K562 (cell line): ENCODE measurements at regions not wholly inside any gene's neighbourhood (a gene's known extent, or its start where the extent isn't known, plus 50 kb on each side); places are given as distances from the start of the nearest gene placed in this dataset.

Source experiments
- ATAC-seq: fragments of 200-7000 bp; cut with Tn5 transposase; 3 replicates; pipeline ENCODE4 v1.9.1; 2020; ENCODE audit warnings: moderate library complexity
- BruUV-seq: library from RNA; stranded (reverse); fragments of 400-500 nt; replicated peaks from 2 replicates; lab custom pipeline; 2021; lab: Mats Ljungman, UMichigan
- CTCF ChIA-PET: fragments of 300-600 bp; formaldehyde crosslinking; extraction: SDS; loops from one replicate; lab custom pipeline; 2021; ENCODE audit warnings: low intra/inter-chr PET ratio; lab: Yijun Ruan, JAX
- POLR2A ChIA-PET: fragments of 300-600, 350-650 bp; sonication (Branson Sonifier 250); formaldehyde crosslinking; extraction: SDS; loops from one replicate; lab custom pipeline; 2021; ENCODE audit warnings: antibody characterized with exemption, inconsistent platforms; lab: Yijun Ruan, JAX
- DNase-seq, 4 experiments: peaks; one replicate each; pipeline versions ENCODE4 v3.0.0 to v3.0.0-alpha.2; 2011 to 2018; ENCODE audit warnings: low spot score in 3 of 4, mixed read lengths in 3 of 4; ENCODE audit errors: extremely low read depth in 1 of 4
- FAIRE-seq: peaks from 2 replicates; lab custom pipeline; 2011; peaks lifted over from hg19 to GRCh38; lab: Jason Lieb, UNC
- H2AFZ ChIP-seq: 2 replicates; pipeline ENCODE4 v1.6.0; 2011; ENCODE audit warnings: low read depth, low read length, control low read depth, inconsistent platforms
- H3K27ac ChIP-seq: fragments of 200-600 bp; 3 replicates; pipeline ENCODE4 v1.8.0; 2011; ENCODE audit warnings: low read depth, mild to moderate bottlenecking, control low read depth, inconsistent platforms, low read length, moderate library complexity, mixed read lengths; ENCODE audit errors: extremely low read depth
- H3K27me3 ChIP-seq, 2 experiments: fragments of 300-600 bp in 1 of 2; 2 replicates in 1 of 2; 3 replicates in 1 of 2; pipeline versions ENCODE4 v1.6.0 to v1.8.0; 2011; ENCODE audit warnings: inconsistent platforms in 2 of 2, low read length in 2 of 2, mild to moderate bottlenecking in 1 of 2, mixed read lengths in 1 of 2, moderate library complexity in 1 of 2; ENCODE audit not compliant: control insufficient read depth in 2 of 2, insufficient read depth in 2 of 2
- H3K36me3 ChIP-seq: fragments of 300-600 bp; 3 replicates; pipeline ENCODE4 v1.8.0; 2011; ENCODE audit warnings: mild to moderate bottlenecking, low read length, inconsistent platforms; ENCODE audit not compliant: control insufficient read depth, insufficient read depth
- H3K4me1 ChIP-seq, 2 experiments: fragments of 200-600 bp in 1 of 2; replicated peaks in 1 of 2; 2 replicates in 1 of 2; 3 replicates in 1 of 2; pipeline versions ENCODE4 v1.5.1 to v1.8.0; 2011; ENCODE audit warnings: inconsistent platforms in 2 of 2, low read length in 2 of 2, mild to moderate bottlenecking in 1 of 2, mixed read lengths in 1 of 2, moderate library complexity in 1 of 2; ENCODE audit not compliant: control insufficient read depth in 2 of 2, insufficient read depth in 2 of 2
- H3K4me2 ChIP-seq: 2 replicates; pipeline ENCODE4 v1.6.1; 2011; ENCODE audit warnings: low read length, control low read depth, inconsistent platforms, mixed read lengths; ENCODE audit not compliant: insufficient read depth
- H3K4me3 ChIP-seq: fragments of 200-600 bp; sonication (generic), shearing (Covaris generic); 2 replicates; pipeline ENCODE4 v1.5.1; 2016; ENCODE audit warnings: control low read depth, inconsistent platforms
- H3K79me2 ChIP-seq: fragments of 200-600 bp; 3 replicates; pipeline ENCODE4 v1.8.0; 2011; ENCODE audit warnings: low read length, inconsistent platforms; ENCODE audit not compliant: control insufficient read depth, insufficient read depth
- H3K9ac ChIP-seq, 2 experiments: 2 replicates each; pipeline versions ENCODE4 v1.6.0 to v1.6.1; 2011; ENCODE audit warnings: low read depth in 2 of 2, low read length in 2 of 2, control low read depth in 1 of 2, inconsistent platforms in 1 of 2, mild to moderate bottlenecking in 1 of 2, mixed read lengths in 1 of 2; ENCODE audit not compliant: insufficient read depth in 1 of 2
- H3K9me1 ChIP-seq: one replicate; pipeline ENCODE4 v1.6.0; 2011; ENCODE audit warnings: inconsistent platforms, mild to moderate bottlenecking, low read length, moderate library complexity; ENCODE audit not compliant: control insufficient read depth, insufficient read depth
- H3K9me3 ChIP-seq: replicated peaks from 2 replicates; pipeline ENCODE4 v1.5.1; 2011; ENCODE audit warnings: low read depth, low read length, inconsistent platforms; ENCODE audit not compliant: control insufficient read depth, insufficient read depth
- H4K20me1 ChIP-seq: replicated peaks from 2 replicates; pipeline ENCODE4 v1.6.1; 2011; ENCODE audit warnings: low read length, inconsistent platforms, mixed read lengths; ENCODE audit not compliant: control insufficient read depth, insufficient read depth
- BRCA1 ChIP-seq, 2 experiments: fragments of 450-650 bp in 1 of 2; sonication (generic) in 1 of 2; formaldehyde crosslinking in 1 of 2; IDR thresholded peaks; 2 replicates each; pipeline versions ENCODE4 v1.5.0 to v1.6.1; 2017 to 2020; ENCODE audit warnings: mild to moderate bottlenecking in 1 of 2, missing genetic modification reagents in 1 of 2
- FOXJ3 ChIP-seq: sonication (generic); formaldehyde crosslinking; IDR thresholded peaks from 2 replicates; pipeline ENCODE4 v1.4.0; 2020; ENCODE audit warnings: mild to moderate bottlenecking, missing genetic modification reagents
- HDAC1 ChIP-seq, 2 experiments: fragments of 450-650 bp; IDR thresholded peaks; 2 replicates each; pipeline ENCODE4 v1.6.1; 2016 to 2017; ENCODE audit warnings: inconsistent platforms in 1 of 2, mild to moderate bottlenecking in 1 of 2, moderate library complexity in 1 of 2
- KDM4B ChIP-seq, 2 experiments: fragments of 450-650 bp in 1 of 2; sonication (generic) in 1 of 2; IDR thresholded peaks; 2 replicates each; pipeline ENCODE4 v1.6.1; 2016 to 2017; ENCODE audit warnings: borderline replicate concordance in 2 of 2, antibody characterized with exemption in 1 of 2, low read depth in 1 of 2, mild to moderate bottlenecking in 1 of 2
- MEIS2 ChIP-seq: fragments of 450-650 bp; IDR thresholded peaks from 2 replicates; pipeline ENCODE4 v1.6.1; 2014; ENCODE audit warnings: mild to moderate bottlenecking; ENCODE audit not compliant: partially characterized antibody
- POLR2AphosphoS2 ChIP-seq: IDR thresholded peaks from 2 replicates; pipeline ENCODE4 v1.6.1; 2012; ENCODE audit warnings: low read length, improper control_type of control experiment
- WHSC1 ChIP-seq: IDR thresholded peaks from one replicate; pipeline ENCODE4 v1.6.1; 2012; ENCODE audit warnings: low read length, control low read depth, inconsistent platforms
- ZBTB9 ChIP-seq: fragments of 450-650 bp; formaldehyde crosslinking; IDR thresholded peaks from 2 replicates; pipeline ENCODE4 v1.4.0; 2020; ENCODE audit warnings: mild to moderate bottlenecking, moderate library complexity
- ZKSCAN8 ChIP-seq: fragments of 200-800 bp; sonication (Bioruptor generic); IDR thresholded peaks from 2 replicates; pipeline ENCODE4 v1.6.1; 2016; ENCODE audit warnings: missing genetic modification characterization, missing compliant biosample characterization
- ZNF407 ChIP-seq: fragments of 450-650 bp; IDR thresholded peaks from 2 replicates; pipeline ENCODE4 v1.6.1; 2016; ENCODE audit warnings: low read depth
- WGBS: fragments of 100-300 bp; shearing (Covaris generic); methylation state at CpG from one replicate; pipeline ENCODE4 v1.1.6; 2016; ENCODE audit warnings: low coverage, mixed read lengths; ENCODE audit not compliant: insufficient coverage; ENCODE audit errors: missing lambda C conversion rate; 5-methylcytosine and 5-hydroxymethylcytosine counted together
- in situ Hi-C: fragments of 300-500 bp; cut with MboI; formaldehyde crosslinking; loops from 4 replicates; pipeline ENCODE4 v1.15.0; 2018; ENCODE audit warnings: inconsistent platforms, mixed read lengths
- intact Hi-C: fragments of 100-400 bp; cut with micrococcal nuclease; formaldehyde crosslinking; loops from 2 replicates; pipeline ENCODE4 v1.14.2; 2022
- TF ChIP-seq, protein P1 (sequence below): fragments of 450-650 bp; IDR thresholded peaks from one replicate; pipeline ENCODE4 v1.6.1; 2018; ENCODE audit warnings: mild to moderate bottlenecking, moderate library complexity; ENCODE audit not compliant: partially characterized antibody

DNA sequence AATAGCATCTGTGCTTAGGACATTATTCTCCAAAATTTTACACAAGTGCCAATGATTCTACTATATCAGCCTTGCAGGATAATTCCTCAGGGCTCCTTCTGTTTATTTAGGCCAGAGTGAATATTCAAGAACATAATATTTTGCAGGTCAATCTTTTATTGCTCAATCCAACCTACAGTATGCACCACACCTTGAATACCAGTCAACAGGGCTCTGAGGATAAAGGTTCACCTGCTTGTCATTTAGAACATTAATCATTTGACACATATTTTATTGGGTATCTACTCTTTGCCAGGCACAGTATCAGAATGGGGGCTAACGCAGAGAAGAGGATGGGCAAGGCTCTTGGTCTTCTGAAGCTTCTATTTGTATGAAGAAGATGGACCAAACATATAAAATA, 66.2 kb upstream of the SHISA3 start (continued):
- no peak for TF ChIP-seq ZNF407

DNA sequence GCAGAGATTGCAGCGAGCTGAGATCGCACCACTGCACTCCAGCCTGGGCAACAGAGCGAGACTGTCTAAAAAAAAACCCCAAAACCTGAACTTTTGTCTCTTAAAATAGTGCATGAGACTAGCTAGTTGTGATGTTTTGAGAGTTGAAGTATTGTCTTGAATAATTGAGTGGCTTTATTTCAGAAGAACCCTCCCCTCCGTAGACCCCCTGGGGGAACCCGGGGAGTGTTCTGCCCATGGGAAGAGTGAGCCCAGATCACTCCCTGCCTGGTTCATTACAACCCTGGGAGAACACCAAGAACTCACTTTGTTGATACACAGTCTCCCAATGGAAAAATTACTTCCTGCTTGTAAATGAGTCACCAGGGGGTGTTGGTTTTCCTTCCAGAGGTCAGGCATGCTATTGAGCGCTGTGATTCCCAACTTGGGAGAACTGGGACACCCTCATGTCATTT, 65.3 kb upstream of the SHISA3 start:
- no peak overlapping the region for H3K9ac ChIP-seq
- no peaks in the 10 kb centered on the region for H4K20me1 ChIP-seq
- intact Hi-C loops (no loop called here), in situ Hi-C loops (no loop called here)
- no peak for ATAC-seq
- POLR2A ChIA-PET = no interaction called here
- no peak overlapping the region for H3K27ac ChIP-seq
- no peak overlapping the region for H3K4me3 ChIP-seq
- DNase-seq = no peak
- H3K9me1 ChIP-seq = no peaks in the 10 kb centered on the region
- no peak for FAIRE-seq
- H3K4me2 ChIP-seq = no peak overlapping the region
- H3K9me3 ChIP-seq = no peaks in the 10 kb centered on the region
- 0% methylated on average over 6 of the region's 6 CpGs for WGBS
- CTCF ChIA-PET = no interaction called here
- no peak overlapping the region for H2AFZ ChIP-seq
- no peaks in the 10 kb centered on the region for H3K79me2 ChIP-seq
- H3K36me3 ChIP-seq = no peaks in the 10 kb centered on the region
- H3K4me1 ChIP-seq = no peaks in the 10 kb centered on the region
- no TSS peak for BruUV-seq
- H3K27me3 ChIP-seq = no peaks in the 10 kb centered on the region
- TF ChIP-seq BRCA1 (IDR thresholded peaks at IDR 0.05) = no peak
- TF ChIP-seq BRCA1 (CRISPR knock-in tag; IDR thresholded peaks at IDR 0.05) = no peak
- TF ChIP-seq MEIS2 = no peak
- no peak for TF ChIP-seq WHSC1
- TF ChIP-seq KDM4B (IDR thresholded peaks at IDR 0.05; ENCODE audit: borderline replicate concordance in 2 of 2, low read depth in 1 of 2) = no peak
- no peak for TF ChIP-seq FOXJ3 (CRISPR knock-in tag)
- TF ChIP-seq, protein P1, sequence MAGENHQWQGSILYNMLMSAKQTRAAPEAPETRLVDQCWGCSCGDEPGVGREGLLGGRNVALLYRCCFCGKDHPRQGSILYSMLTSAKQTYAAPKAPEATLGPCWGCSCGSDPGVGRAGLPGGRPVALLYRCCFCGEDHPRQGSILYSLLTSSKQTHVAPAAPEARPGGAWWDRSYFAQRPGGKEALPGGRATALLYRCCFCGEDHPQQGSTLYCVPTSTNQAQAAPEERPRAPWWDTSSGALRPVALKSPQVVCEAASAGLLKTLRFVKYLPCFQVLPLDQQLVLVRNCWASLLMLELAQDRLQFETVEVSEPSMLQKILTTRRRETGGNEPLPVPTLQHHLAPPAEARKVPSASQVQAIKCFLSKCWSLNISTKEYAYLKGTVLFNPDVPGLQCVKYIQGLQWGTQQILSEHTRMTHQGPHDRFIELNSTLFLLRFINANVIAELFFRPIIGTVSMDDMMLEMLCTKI = no peak
- TF ChIP-seq ZBTB9 = no peak
- TF ChIP-seq HDAC1 (IDR thresholded peaks at IDR 0.05) = no peak
- TF ChIP-seq ZKSCAN8 (CRISPR knock-in tag) = no peak
- TF ChIP-seq POLR2AphosphoS2 = no peak
